Prostate gland (tissue), 2 donors: ENCODE measurements at regions not wholly inside any gene's neighbourhood (a gene's known extent, or its start where the extent isn't known, plus 50 kb on each side); places are given as distances from the start of the nearest gene placed in this dataset.

Experiments used
- CTCF ChIP-seq, 4 experiments: fragments of 200-600 bp in 2 of 4; fragments of 450-650 bp in 2 of 4; sonication (generic) in 2 of 4; IDR thresholded peaks; 1 replicate in 3 of 4; 2 replicates in 1 of 4; pipeline ENCODE4 v1.5.1; 2016 to 2019; ENCODE audit warnings: antibody characterized with exemption in 4 of 4, mild to moderate bottlenecking in 2 of 4, moderate library complexity in 2 of 4
- POLR2A ChIP-seq: fragments of 450-650 bp; IDR thresholded peaks from one replicate; pipeline ENCODE4 v1.6.1; 2016; ENCODE audit warnings: antibody characterized with exemption, mild to moderate bottlenecking

GRCh38 chr16:47779201-47780016 lies 318.3 kb downstream of the PHKB start:
- no peak for TF ChIP-seq POLR2A
- TF ChIP-seq CTCF (IDR thresholded peaks at IDR 0.05) = no peak
